ENCODE measurements at regions not wholly inside any gene's neighbourhood (a gene's known extent, or its start where the extent isn't known, plus 50 kb on each side); places are given as distances from the start of the nearest gene placed in this dataset.

DNA sequence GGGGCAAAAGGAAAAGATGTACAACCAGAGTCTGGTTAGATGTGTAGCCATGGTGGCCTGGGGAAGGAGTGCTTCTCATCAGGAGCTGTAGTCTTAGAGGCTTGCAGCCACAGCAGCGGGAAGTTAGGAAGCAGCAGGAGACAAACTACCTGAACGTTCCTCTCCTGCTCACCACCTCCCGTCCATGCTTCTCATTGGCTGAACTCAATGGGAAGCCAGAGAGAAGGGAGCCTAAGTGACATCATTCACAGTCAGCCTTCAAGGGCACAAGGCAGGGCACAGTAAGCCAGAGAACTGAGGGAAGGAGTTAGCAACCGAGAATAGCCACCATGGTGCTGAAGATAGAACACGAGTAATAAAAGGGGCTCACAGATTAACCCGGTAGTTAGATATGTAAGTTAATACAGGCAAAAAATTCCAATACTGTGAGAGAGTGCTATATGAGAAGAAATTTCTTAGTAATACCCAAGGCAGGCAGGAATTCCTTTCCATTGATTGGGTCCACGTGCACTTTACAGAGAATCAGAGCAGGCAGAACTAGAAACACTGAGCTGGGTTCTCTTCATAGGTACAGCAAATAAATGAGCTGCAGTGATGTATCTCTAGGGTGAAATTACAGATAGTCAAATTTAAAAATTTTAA is 391.5 kb upstream of the DACH1 start:
- TF ChIP-seq, protein P1, sequence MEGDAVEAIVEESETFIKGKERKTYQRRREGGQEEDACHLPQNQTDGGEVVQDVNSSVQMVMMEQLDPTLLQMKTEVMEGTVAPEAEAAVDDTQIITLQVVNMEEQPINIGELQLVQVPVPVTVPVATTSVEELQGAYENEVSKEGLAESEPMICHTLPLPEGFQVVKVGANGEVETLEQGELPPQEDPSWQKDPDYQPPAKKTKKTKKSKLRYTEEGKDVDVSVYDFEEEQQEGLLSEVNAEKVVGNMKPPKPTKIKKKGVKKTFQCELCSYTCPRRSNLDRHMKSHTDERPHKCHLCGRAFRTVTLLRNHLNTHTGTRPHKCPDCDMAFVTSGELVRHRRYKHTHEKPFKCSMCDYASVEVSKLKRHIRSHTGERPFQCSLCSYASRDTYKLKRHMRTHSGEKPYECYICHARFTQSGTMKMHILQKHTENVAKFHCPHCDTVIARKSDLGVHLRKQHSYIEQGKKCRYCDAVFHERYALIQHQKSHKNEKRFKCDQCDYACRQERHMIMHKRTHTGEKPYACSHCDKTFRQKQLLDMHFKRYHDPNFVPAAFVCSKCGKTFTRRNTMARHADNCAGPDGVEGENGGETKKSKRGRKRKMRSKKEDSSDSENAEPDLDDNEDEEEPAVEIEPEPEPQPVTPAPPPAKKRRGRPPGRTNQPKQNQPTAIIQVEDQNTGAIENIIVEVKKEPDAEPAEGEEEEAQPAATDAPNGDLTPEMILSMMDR (IDR thresholded peaks at IDR 0.05): no peak
- no peak for TF ChIP-seq POLR2A (IDR thresholded peaks at IDR 0.05)

Measured in esophagus squamous epithelium (tissue), 4 donors.